ENCODE measurements at regions not wholly inside any gene's neighbourhood (a gene's known extent, or its start where the extent isn't known, plus 50 kb on each side); places are given as distances from the start of the nearest gene placed in this dataset.

GRCh38 chr12:105433804-105434203 lies 103.3 kb downstream of the C12orf75 start:
- no peak for TF ChIP-seq POLR2A (IDR thresholded peaks at IDR 0.05; ENCODE audit: low read length)
- no peak for TF ChIP-seq GATA1 (IDR thresholded peaks at IDR 0.05; ENCODE audit: low read depth, low read length)

All from erythroblast (primary cell).